ENCODE measurements at regions not wholly inside any gene's neighbourhood (a gene's known extent, or its start where the extent isn't known, plus 50 kb on each side); places are given as distances from the start of the nearest gene placed in this dataset.

GRCh38 chr10:128553755-128554154, 427.5 kb upstream of the MKI67 start:
- no peak for TF ChIP-seq EZH2phosphoT487 (IDR thresholded peaks at IDR 0.05; ENCODE audit: borderline replicate concordance, low read length)
- TF ChIP-seq CTCF (IDR thresholded peaks at IDR 0.05; ENCODE audit: low read depth, low read length, poor library complexity, severe bottlenecking), result no peak
- H3K4me2 ChIP-seq (ENCODE audit: low read length), result no peak overlapping the region

GRCh38 chr10:128556182-128557110, 430.2 kb upstream of the MKI67 start:
- Histone ChIP-seq H3K4me2 (ENCODE audit: low read length) (no peak overlapping the region), H3K9me3 (ENCODE audit: control insufficient read depth, insufficient read depth, low read length) (no peaks in the 10 kb centered on the region), H3K27ac (ENCODE audit: low read depth, low read length) (no peak overlapping the region), H4K20me1 (ENCODE audit: control insufficient read depth, insufficient read depth, low read depth, low read length) (no peaks in the 10 kb centered on the region), H3K9me2 (replicated peaks; ENCODE audit: control insufficient read depth, low read length) (no peaks in the 10 kb centered on the region), H3K4me3 (ENCODE audit: low read length) (no peak overlapping the region), H3K79me2 (ENCODE audit: control insufficient read depth, low read length) (no peaks in the 10 kb centered on the region), H3K36me3 (ENCODE audit: control insufficient read depth, low read length) (no peaks in the 10 kb centered on the region), H3F3A (ENCODE audit: control insufficient read depth, insufficient read depth) (no peaks in the 10 kb centered on the region), H3K4me1 (ENCODE audit: control insufficient read depth, low read length) (no peaks in the 10 kb centered on the region), H3K27me3 (ENCODE audit: control insufficient read depth, low read length) (no peaks in the 10 kb centered on the region)
- TF ChIP-seq CTCF (IDR thresholded peaks at IDR 0.05; ENCODE audit: low read depth, low read length, poor library complexity, severe bottlenecking) (no peak), EZH2phosphoT487 (IDR thresholded peaks at IDR 0.05; ENCODE audit: borderline replicate concordance, low read length) (no peak)

More at GRCh38 chr10:128553755-128554154, 427.5 kb upstream of the MKI67 start:
- no peaks in the 10 kb centered on the region for H3F3A ChIP-seq (ENCODE audit: control insufficient read depth, insufficient read depth)
- H3K4me3 ChIP-seq (ENCODE audit: low read length), result no peak overlapping the region
- no peaks in the 10 kb centered on the region for H3K79me2 ChIP-seq (ENCODE audit: control insufficient read depth, low read length)
- H3K9me3 ChIP-seq (ENCODE audit: control insufficient read depth, insufficient read depth, low read length), result no peaks in the 10 kb centered on the region
- no peaks in the 10 kb centered on the region for H3K36me3 ChIP-seq (ENCODE audit: control insufficient read depth, low read length)
- no peaks in the 10 kb centered on the region for H3K9me2 ChIP-seq (replicated peaks; ENCODE audit: control insufficient read depth, low read length)
- H4K20me1 ChIP-seq (ENCODE audit: control insufficient read depth, insufficient read depth, low read depth, low read length), result no peaks in the 10 kb centered on the region
- no peaks in the 10 kb centered on the region for H3K27me3 ChIP-seq (ENCODE audit: control insufficient read depth, low read length)
- H3K27ac ChIP-seq (ENCODE audit: low read depth, low read length), result no peak overlapping the region
- no peaks in the 10 kb centered on the region for H3K4me1 ChIP-seq (ENCODE audit: control insufficient read depth, low read length)

GRCh38 chr10:128557149-128557710, 431.0 kb upstream of the MKI67 start:
- Histone ChIP-seq H4K20me1 (ENCODE audit: control insufficient read depth, insufficient read depth, low read depth, low read length) (no peaks in the 10 kb centered on the region), H3K79me2 (ENCODE audit: control insufficient read depth, low read length) (no peaks in the 10 kb centered on the region), H3F3A (ENCODE audit: control insufficient read depth, insufficient read depth) (no peaks in the 10 kb centered on the region), H3K27ac (ENCODE audit: low read depth, low read length) (no peak overlapping the region), H3K27me3 (ENCODE audit: control insufficient read depth, low read length) (no peaks in the 10 kb centered on the region), H3K9me3 (ENCODE audit: control insufficient read depth, insufficient read depth, low read length) (no peaks in the 10 kb centered on the region), H3K4me2 (ENCODE audit: low read length) (no peak overlapping the region), H3K9me2 (replicated peaks; ENCODE audit: control insufficient read depth, low read length) (no peaks in the 10 kb centered on the region), H3K4me3 (ENCODE audit: low read length) (no peak overlapping the region), H3K4me1 (ENCODE audit: control insufficient read depth, low read length) (no peaks in the 10 kb centered on the region), H3K36me3 (ENCODE audit: control insufficient read depth, low read length) (no peaks in the 10 kb centered on the region)
- TF ChIP-seq CTCF (IDR thresholded peaks at IDR 0.05; ENCODE audit: low read depth, low read length, poor library complexity, severe bottlenecking) (no peak), EZH2phosphoT487 (IDR thresholded peaks at IDR 0.05; ENCODE audit: borderline replicate concordance, low read length) (no peak)

Data from DOHH2 (cell line).